ENCODE measurements at regions not wholly inside any gene's neighbourhood (a gene's known extent, or its start where the extent isn't known, plus 50 kb on each side); places are given as distances from the start of the nearest gene placed in this dataset.

GRCh38 chr10:129258283-129258923 is 208.6 kb upstream of the MGMT start:
- TF ChIP-seq CTCF (conservative IDR thresholded peaks at IDR 0.05 in 1 of 2, IDR thresholded peaks at IDR 0.05 in 1 of 2; ENCODE audit: extremely low read depth in 1 of 2, insufficient read depth in 1 of 2, low read depth in 1 of 2, low read length in 2 of 2) = no peak
- TF ChIP-seq EZH2 (IDR thresholded peaks at IDR 0.05; ENCODE audit: borderline replicate concordance, low read length) = no peak

Data from mammary epithelial cell (primary cell).